ENCODE measurements at regions not wholly inside any gene's neighbourhood (a gene's known extent, or its start where the extent isn't known, plus 50 kb on each side); places are given as distances from the start of the nearest gene placed in this dataset.

GRCh38 chr7:121572615-121573014, 176.5 kb upstream of the FAM3C start:
- no peak for DNase-seq (ENCODE audit: low spot score)
- no peak for TF ChIP-seq CTCF (IDR thresholded peaks at IDR 0.05; ENCODE audit: extremely low read depth, insufficient read depth, missing control alignments)
- in situ Hi-C loops (cut with MboI; ENCODE audit: low pct_unique_long_range_greater_than_20kb, low sequenced_read_pairs, unreplicated experiment) = no loop called here

- no peak for TF ChIP-seq CTCF (IDR thresholded peaks at IDR 0.05; ENCODE audit: extremely low read depth, insufficient read depth, missing control alignments)
- no peak for DNase-seq (ENCODE audit: low spot score)
- in situ Hi-C loops (cut with MboI; ENCODE audit: low pct_unique_long_range_greater_than_20kb, low sequenced_read_pairs, unreplicated experiment) = no loop called here
Measured at GRCh38 chr7:121570365-121570764, 174.3 kb upstream of the FAM3C start.

- in situ Hi-C loops (cut with MboI; ENCODE audit: low pct_unique_long_range_greater_than_20kb, low sequenced_read_pairs, unreplicated experiment) = no loop called here
- TF ChIP-seq CTCF (IDR thresholded peaks at IDR 0.05; ENCODE audit: extremely low read depth, insufficient read depth, missing control alignments) = no peak
- DNase-seq (ENCODE audit: low spot score) = no peak
Measured at GRCh38 chr7:121563177-121563576, 167.1 kb upstream of the FAM3C start.

- TF ChIP-seq CTCF (IDR thresholded peaks at IDR 0.05; ENCODE audit: extremely low read depth, insufficient read depth, missing control alignments) = no peak
- in situ Hi-C loops (cut with MboI; ENCODE audit: low pct_unique_long_range_greater_than_20kb, low sequenced_read_pairs, unreplicated experiment) = no loop called here
- DNase-seq (ENCODE audit: low spot score) = no peak
Measured at GRCh38 chr7:121562259-121562658, 166.2 kb upstream of the FAM3C start.

- no peak for TF ChIP-seq CTCF (IDR thresholded peaks at IDR 0.05; ENCODE audit: extremely low read depth, insufficient read depth, missing control alignments)
- no peak for DNase-seq (ENCODE audit: low spot score)
Measured at GRCh38 chr7:121561717-121562116, 165.6 kb upstream of the FAM3C start.

GRCh38 chr7:121560267-121560990, 164.3 kb upstream of the FAM3C start:
- no peak for DNase-seq (ENCODE audit: low spot score)
- in situ Hi-C loops (cut with MboI; ENCODE audit: low pct_unique_long_range_greater_than_20kb, low sequenced_read_pairs, unreplicated experiment) = no loop called here
- no peak for TF ChIP-seq CTCF (IDR thresholded peaks at IDR 0.05; ENCODE audit: extremely low read depth, insufficient read depth, missing control alignments)

More at GRCh38 chr7:121561717-121562116, 165.6 kb upstream of the FAM3C start:
- in situ Hi-C loops (cut with MboI; ENCODE audit: low pct_unique_long_range_greater_than_20kb, low sequenced_read_pairs, unreplicated experiment) = no loop called here

Measured in GM13977 (cell line).